ENCODE measurements at regions not wholly inside any gene's neighbourhood (a gene's known extent, or its start where the extent isn't known, plus 50 kb on each side); places are given as distances from the start of the nearest gene placed in this dataset.

DNA sequence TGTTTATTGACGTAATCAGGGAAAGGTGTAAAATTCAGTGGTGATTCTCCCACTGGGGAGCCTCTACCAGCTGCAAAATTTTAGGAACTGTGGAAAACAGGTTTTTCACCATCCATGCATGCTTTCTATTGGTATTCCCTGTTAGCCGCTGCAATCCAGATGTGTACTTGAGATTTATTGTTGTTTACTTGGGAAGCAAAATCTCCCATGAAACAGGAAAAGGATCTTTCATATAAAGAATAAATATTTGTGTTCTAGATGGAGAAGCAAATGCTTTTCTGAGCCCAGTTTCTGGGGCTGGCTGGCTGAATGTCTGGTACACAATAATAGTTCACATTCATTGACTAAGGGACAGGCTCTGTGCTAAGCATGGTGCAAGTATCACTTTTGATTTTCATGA lies 144.6 kb upstream of the RASGRP1 start:
- TF ChIP-seq, protein P1, sequence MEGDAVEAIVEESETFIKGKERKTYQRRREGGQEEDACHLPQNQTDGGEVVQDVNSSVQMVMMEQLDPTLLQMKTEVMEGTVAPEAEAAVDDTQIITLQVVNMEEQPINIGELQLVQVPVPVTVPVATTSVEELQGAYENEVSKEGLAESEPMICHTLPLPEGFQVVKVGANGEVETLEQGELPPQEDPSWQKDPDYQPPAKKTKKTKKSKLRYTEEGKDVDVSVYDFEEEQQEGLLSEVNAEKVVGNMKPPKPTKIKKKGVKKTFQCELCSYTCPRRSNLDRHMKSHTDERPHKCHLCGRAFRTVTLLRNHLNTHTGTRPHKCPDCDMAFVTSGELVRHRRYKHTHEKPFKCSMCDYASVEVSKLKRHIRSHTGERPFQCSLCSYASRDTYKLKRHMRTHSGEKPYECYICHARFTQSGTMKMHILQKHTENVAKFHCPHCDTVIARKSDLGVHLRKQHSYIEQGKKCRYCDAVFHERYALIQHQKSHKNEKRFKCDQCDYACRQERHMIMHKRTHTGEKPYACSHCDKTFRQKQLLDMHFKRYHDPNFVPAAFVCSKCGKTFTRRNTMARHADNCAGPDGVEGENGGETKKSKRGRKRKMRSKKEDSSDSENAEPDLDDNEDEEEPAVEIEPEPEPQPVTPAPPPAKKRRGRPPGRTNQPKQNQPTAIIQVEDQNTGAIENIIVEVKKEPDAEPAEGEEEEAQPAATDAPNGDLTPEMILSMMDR (IDR thresholded peaks at IDR 0.05; ENCODE audit: low read depth, low read length): no peak
- no peak for TF ChIP-seq EZH2phosphoT487 (IDR thresholded peaks at IDR 0.05; ENCODE audit: low read depth)

Measured in OCI-LY3 (cell line).